Osteoblast (primary cell): ENCODE measurements at regions not wholly inside any gene's neighbourhood (a gene's known extent, or its start where the extent isn't known, plus 50 kb on each side); places are given as distances from the start of the nearest gene placed in this dataset.
"Not testable (repeated sequence)": the region's sequence is repeated elsewhere in the genome, so short reads cannot be mapped to it uniquely, and the experiment has no call there.

Experiments
- DNase-seq: peaks from one replicate; pipeline ENCODE4 v3.0.0; 2011; ENCODE audit warnings: low spot score, mixed read lengths; ENCODE audit not compliant: insufficient read length; ENCODE audit errors: missing footprints
- H2AFZ ChIP-seq: 2 replicates; pipeline ENCODE4 v1.6.0; 2011; ENCODE audit warnings: mild to moderate bottlenecking, low read length
- H3K27ac ChIP-seq: 2 replicates; pipeline ENCODE4 v1.5.1; 2011; ENCODE audit warnings: mild to moderate bottlenecking, low read depth, low read length, moderate library complexity
- H3K27me3 ChIP-seq: 2 replicates; pipeline ENCODE4 v1.6.0; 2012; ENCODE audit warnings: mild to moderate bottlenecking, control low read depth, inconsistent platforms, low read length, moderate library complexity; ENCODE audit not compliant: insufficient read depth
- H3K36me3 ChIP-seq: 2 replicates; pipeline ENCODE4 v1.5.1; 2011; ENCODE audit warnings: mild to moderate bottlenecking, low read length, control low read depth, moderate library complexity; ENCODE audit not compliant: insufficient read depth
- H3K4me1 ChIP-seq: 2 replicates; pipeline ENCODE4 v1.5.1; 2011; ENCODE audit warnings: mild to moderate bottlenecking, low read length, control low read depth, moderate library complexity; ENCODE audit not compliant: insufficient read depth
- H3K4me2 ChIP-seq: 2 replicates; pipeline ENCODE4 v1.6.0; 2011; ENCODE audit warnings: mild to moderate bottlenecking, low read length; ENCODE audit not compliant: insufficient read depth
- H3K4me3 ChIP-seq: fragments of 200-600 bp; sonication (generic); 3 replicates; pipeline ENCODE4 v1.5.1; 2012; ENCODE audit warnings: mild to moderate bottlenecking, low read length, inconsistent platforms; ENCODE audit not compliant: insufficient read depth
- H3K79me2 ChIP-seq: 2 replicates; pipeline ENCODE4 v1.6.0; 2012; ENCODE audit warnings: mild to moderate bottlenecking, low read length, control low read depth, inconsistent platforms; ENCODE audit not compliant: insufficient read depth
- H3K9me3 ChIP-seq: 2 replicates; pipeline ENCODE4 v1.5.1; 2011; ENCODE audit warnings: low read depth, low read length, control low read depth
- H4K20me1 ChIP-seq: 2 replicates; pipeline ENCODE4 v1.6.0; 2012; ENCODE audit warnings: mild to moderate bottlenecking, low read length, control low read depth; ENCODE audit not compliant: insufficient read depth
- TF ChIP-seq, protein P1 (sequence below): IDR thresholded peaks from 2 replicates; pipeline ENCODE4 v1.5.1; 2011; ENCODE audit warnings: mild to moderate bottlenecking, low read depth, low read length, moderate library complexity; ENCODE audit errors: extremely low read depth

DNA sequence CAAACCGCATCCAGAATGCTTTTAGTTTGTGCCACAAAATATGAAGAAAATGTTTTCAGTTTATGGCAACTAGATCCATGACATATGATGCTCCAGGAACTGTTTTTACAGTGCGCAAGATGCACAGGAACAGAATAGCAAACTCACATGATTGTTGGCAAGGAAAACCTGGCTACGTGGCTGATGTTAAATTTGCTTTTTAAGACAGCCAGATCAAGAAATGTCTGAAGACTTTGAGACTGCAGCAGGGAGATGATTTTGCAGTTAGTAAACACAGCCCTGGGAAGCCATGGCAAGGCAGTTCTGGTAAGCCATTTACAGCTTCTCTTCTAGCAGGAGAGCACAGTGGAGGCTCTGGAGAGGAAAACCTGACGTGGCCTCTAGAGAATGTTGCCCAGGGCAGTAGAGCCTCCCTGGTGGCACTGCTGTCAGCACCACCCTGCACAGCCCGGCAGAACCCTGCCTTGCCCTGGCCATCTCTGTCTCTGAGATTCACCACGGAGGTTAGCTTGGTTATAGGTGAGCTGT lies 69.8 kb upstream of the TNRC6B start:
- no peaks in the 10 kb centered on the region for H3K27me3 ChIP-seq
- peak overlapping the region; percentile 94 for H3K4me2 ChIP-seq
- TF ChIP-seq, protein P1, sequence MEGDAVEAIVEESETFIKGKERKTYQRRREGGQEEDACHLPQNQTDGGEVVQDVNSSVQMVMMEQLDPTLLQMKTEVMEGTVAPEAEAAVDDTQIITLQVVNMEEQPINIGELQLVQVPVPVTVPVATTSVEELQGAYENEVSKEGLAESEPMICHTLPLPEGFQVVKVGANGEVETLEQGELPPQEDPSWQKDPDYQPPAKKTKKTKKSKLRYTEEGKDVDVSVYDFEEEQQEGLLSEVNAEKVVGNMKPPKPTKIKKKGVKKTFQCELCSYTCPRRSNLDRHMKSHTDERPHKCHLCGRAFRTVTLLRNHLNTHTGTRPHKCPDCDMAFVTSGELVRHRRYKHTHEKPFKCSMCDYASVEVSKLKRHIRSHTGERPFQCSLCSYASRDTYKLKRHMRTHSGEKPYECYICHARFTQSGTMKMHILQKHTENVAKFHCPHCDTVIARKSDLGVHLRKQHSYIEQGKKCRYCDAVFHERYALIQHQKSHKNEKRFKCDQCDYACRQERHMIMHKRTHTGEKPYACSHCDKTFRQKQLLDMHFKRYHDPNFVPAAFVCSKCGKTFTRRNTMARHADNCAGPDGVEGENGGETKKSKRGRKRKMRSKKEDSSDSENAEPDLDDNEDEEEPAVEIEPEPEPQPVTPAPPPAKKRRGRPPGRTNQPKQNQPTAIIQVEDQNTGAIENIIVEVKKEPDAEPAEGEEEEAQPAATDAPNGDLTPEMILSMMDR, result no peak
- peak; percentile 83 for DNase-seq
- H3K36me3 ChIP-seq, result no peaks in the 10 kb centered on the region
- H3K27ac ChIP-seq, result peak overlapping the region; percentile 78
- no peaks in the 10 kb centered on the region for H3K9me3 ChIP-seq
- peak overlapping the region; percentile 90 for H2AFZ ChIP-seq
- peaks cover 7% of the 10 kb centered on the region for H4K20me1 ChIP-seq
- peak overlapping the region; percentile 65 for H3K4me3 ChIP-seq
- H3K79me2 ChIP-seq, result peaks cover 3% of the 10 kb centered on the region
- peaks cover 7% of the 10 kb centered on the region for H3K4me1 ChIP-seq

DNA sequence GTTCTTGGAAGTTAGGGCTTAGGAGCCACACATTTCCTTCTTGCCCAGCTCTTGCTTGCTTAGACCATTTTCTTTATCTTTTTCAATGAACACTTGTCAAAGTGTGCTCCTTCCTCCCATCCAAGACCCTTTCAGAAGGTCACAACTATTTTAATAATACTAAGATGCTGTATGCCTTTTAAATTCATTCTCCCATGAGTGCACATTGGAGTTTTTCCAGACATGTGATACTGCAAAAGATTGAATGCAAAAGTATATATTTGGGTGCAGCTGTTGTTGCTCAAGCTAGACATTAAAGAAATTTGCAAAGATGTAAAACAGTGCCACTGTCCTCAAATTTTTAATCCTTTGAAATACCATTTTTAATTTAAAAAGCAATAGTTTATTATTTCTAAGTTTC lies 69.3 kb upstream of the TNRC6B start:
- H3K4me1 ChIP-seq, result peaks cover 7% of the 10 kb centered on the region
- H3K4me3 ChIP-seq, result peak overlapping the region; percentile 65
- peak overlapping the region; percentile 90 for H2AFZ ChIP-seq
- H3K79me2 ChIP-seq, result peaks cover 3% of the 10 kb centered on the region
- H3K27ac ChIP-seq, result peak overlapping the region; percentile 78
- H3K27me3 ChIP-seq, result no peaks in the 10 kb centered on the region
- no peak for DNase-seq
- no peaks in the 10 kb centered on the region for H3K36me3 ChIP-seq
- peak overlapping the region; percentile 94 for H3K4me2 ChIP-seq
- TF ChIP-seq, protein P1, result no peak
- H3K9me3 ChIP-seq, result no peaks in the 10 kb centered on the region
- H4K20me1 ChIP-seq, result peaks cover 7% of the 10 kb centered on the region

DNA sequence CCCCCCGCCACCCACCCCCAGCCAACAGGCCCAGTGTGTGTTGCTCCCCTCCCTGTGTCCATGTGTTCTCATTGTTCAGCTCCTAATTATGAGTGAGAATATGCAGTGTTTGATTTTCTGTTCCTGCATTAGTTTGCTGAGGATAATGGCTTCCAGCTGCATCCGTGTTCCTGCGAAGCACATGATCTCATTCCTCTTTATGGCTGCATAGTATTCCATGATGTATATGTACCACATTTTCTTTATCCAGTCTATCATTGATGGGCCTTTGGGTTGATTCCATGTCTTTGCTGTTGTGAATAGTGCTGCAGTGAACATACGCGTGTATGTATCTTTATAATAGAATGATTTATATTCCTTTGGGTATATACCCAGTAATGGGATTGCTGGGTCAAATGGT lies 68.8 kb upstream of the TNRC6B start:
- not testable (repeated sequence) for H3K4me3 ChIP-seq, H3K36me3 ChIP-seq, H3K79me2 ChIP-seq, H3K27me3 ChIP-seq, H3K4me1 ChIP-seq, H3K9me3 ChIP-seq, DNase-seq, H2AFZ ChIP-seq, H4K20me1 ChIP-seq, H3K4me2 ChIP-seq, H3K27ac ChIP-seq

GRCh38 chr22:40111451-40111850 lies 66.3 kb upstream of the TNRC6B start:
- Histone ChIP-seq H3K4me1 (peaks cover 7% of the 10 kb centered on the region), H4K20me1 (peaks cover 14% of the 10 kb centered on the region), H3K36me3 (no peaks in the 10 kb centered on the region), H2AFZ (no peak overlapping the region), H3K27ac (no peak overlapping the region), H3K4me3 (no peak overlapping the region), H3K4me2 (no peak overlapping the region), H3K9me3 (no peaks in the 10 kb centered on the region), H3K79me2 (peaks cover 3% of the 10 kb centered on the region), H3K27me3 (no peaks in the 10 kb centered on the region)
- TF ChIP-seq, protein P1, result no peak
- no peak for DNase-seq
